BE2C (cell line): ENCODE measurements at regions not wholly inside any gene's neighbourhood (a gene's known extent, or its start where the extent isn't known, plus 50 kb on each side); places are given as distances from the start of the nearest gene placed in this dataset.

Source experiments
- DNase-seq: peaks from one replicate; pipeline ENCODE4 v3.0.0-alpha.2; 2020
- H3K27me3 ChIP-seq: fragments of 250-450 bp; sonication (Bioruptor Pico); 2 replicates; pipeline ENCODE4 v1.5.1; 2020; ENCODE audit warnings: mild to moderate bottlenecking
- H3K36me3 ChIP-seq: fragments of 250-450 bp; sonication (Bioruptor Pico); 2 replicates; pipeline ENCODE4 v1.5.1; 2020; ENCODE audit warnings: mild to moderate bottlenecking
- H3K4me1 ChIP-seq: fragments of 250-450 bp; sonication (Bioruptor Pico); 2 replicates; pipeline ENCODE4 v1.5.1; 2020
- H3K4me3 ChIP-seq: 2 replicates; pipeline ENCODE4 v1.5.1; 2011; ENCODE audit warnings: low read depth, low read length
- H3K9me3 ChIP-seq: fragments of 250-450 bp; sonication (Bioruptor Pico); 2 replicates; pipeline ENCODE4 v1.5.1; 2020
- TF ChIP-seq, protein P1 (sequence below): IDR thresholded peaks from 2 replicates; pipeline ENCODE4 v1.5.1; 2012; ENCODE audit warnings: mild to moderate bottlenecking, low read depth, low read length

GRCh38 chr15:27676647-27677046 is 422.5 kb downstream of the OCA2 start:
- Histone ChIP-seq H3K4me3 (no peak overlapping the region), H3K9me3 (no peaks in the 10 kb centered on the region), H3K36me3 (no peaks in the 10 kb centered on the region), H3K4me1 (no peaks in the 10 kb centered on the region; the same call in 1 of the 2 replicates), H3K27me3 (no peaks in the 10 kb centered on the region)
- TF ChIP-seq, protein P1, sequence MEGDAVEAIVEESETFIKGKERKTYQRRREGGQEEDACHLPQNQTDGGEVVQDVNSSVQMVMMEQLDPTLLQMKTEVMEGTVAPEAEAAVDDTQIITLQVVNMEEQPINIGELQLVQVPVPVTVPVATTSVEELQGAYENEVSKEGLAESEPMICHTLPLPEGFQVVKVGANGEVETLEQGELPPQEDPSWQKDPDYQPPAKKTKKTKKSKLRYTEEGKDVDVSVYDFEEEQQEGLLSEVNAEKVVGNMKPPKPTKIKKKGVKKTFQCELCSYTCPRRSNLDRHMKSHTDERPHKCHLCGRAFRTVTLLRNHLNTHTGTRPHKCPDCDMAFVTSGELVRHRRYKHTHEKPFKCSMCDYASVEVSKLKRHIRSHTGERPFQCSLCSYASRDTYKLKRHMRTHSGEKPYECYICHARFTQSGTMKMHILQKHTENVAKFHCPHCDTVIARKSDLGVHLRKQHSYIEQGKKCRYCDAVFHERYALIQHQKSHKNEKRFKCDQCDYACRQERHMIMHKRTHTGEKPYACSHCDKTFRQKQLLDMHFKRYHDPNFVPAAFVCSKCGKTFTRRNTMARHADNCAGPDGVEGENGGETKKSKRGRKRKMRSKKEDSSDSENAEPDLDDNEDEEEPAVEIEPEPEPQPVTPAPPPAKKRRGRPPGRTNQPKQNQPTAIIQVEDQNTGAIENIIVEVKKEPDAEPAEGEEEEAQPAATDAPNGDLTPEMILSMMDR, result no peak
- no peak for DNase-seq

- Histone ChIP-seq H3K4me1 (no peaks in the 10 kb centered on the region; the same call in 1 of the 2 replicates), H3K36me3 (no peaks in the 10 kb centered on the region), H3K27me3 (no peaks in the 10 kb centered on the region), H3K4me3 (no peak overlapping the region), H3K9me3 (no peaks in the 10 kb centered on the region)
- DNase-seq, result no peak
- TF ChIP-seq, protein P1, result no peak
Measured at GRCh38 chr15:27675571-27675970, 423.5 kb downstream of the OCA2 start.

DNA sequence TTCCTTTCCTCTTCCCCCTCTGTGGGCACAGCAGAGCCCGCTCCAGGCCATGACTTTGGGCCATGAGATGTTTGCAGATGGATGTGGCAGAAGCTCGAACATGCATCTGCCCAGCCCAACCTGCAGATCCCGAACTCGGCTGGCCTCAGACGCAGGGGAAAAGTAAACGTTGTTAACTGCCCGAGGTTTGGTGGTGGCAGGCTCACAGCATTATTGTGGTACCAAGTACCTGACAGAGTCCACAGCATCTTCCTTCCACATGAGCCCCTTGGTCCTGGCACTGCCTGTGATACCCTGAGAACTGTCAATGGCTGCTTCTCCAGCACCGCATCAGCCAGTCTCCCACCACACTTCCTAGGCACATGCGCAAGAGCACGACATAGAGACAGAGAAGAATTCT is 424.3 kb downstream of the OCA2 start:
- no peaks in the 10 kb centered on the region; the same call in 1 of the 2 replicates for H3K4me1 ChIP-seq
- no peaks in the 10 kb centered on the region for H3K36me3 ChIP-seq
- H3K4me3 ChIP-seq, result no peak overlapping the region
- no peaks in the 10 kb centered on the region for H3K27me3 ChIP-seq
- TF ChIP-seq, protein P1, result no peak
- no peaks in the 10 kb centered on the region for H3K9me3 ChIP-seq
- no peak for DNase-seq

GRCh38 chr15:27673766-27674445 is 425.2 kb downstream of the OCA2 start:
- no peaks in the 10 kb centered on the region for H3K27me3 ChIP-seq
- H3K36me3 ChIP-seq, result no peaks in the 10 kb centered on the region
- TF ChIP-seq, protein P1, result no peak
- no peak for DNase-seq
- H3K4me1 ChIP-seq, result no peaks in the 10 kb centered on the region
- H3K4me3 ChIP-seq, result no peak overlapping the region
- H3K9me3 ChIP-seq, result no peaks in the 10 kb centered on the region

GRCh38 chr15:27672537-27672936 is 426.6 kb downstream of the OCA2 start:
- TF ChIP-seq, protein P1, result no peak
- no peak overlapping the region for H3K4me3 ChIP-seq
- DNase-seq, result no peak
- H3K27me3 ChIP-seq, result no peaks in the 10 kb centered on the region
- H3K36me3 ChIP-seq, result no peaks in the 10 kb centered on the region
- H3K4me1 ChIP-seq, result no peaks in the 10 kb centered on the region
- no peaks in the 10 kb centered on the region for H3K9me3 ChIP-seq

DNA sequence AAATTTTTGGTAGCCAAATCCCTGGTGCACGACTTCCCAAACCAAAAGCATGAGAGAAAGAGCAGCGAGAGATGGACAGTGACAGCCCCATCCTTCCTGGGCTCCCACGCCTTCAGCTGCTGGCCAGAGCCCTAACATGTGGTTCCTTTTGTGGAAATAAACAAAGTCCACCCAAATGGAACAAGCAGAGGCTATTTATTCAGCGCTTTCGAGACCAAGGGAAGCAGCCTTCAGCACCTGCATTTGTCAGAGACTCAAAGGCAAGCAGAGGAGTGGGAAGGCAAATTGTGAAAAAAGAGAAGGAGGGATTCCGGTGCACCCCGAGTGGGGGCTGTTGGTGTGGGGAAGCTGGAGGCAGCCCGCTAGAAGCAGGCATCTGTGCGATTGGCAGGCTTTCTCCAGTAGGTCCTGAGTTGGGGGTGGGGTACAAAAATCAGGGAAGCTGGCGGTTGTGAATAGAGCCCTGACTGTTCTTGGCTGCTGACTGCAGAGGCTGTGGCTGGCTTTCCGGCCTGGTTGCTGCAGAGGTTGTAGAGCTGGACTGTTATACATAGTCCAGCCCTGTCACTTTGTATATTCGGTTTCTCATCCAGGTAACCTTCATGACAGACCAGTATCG is 427.2 kb downstream of the OCA2 start:
- H3K4me1 ChIP-seq, result no peaks in the 10 kb centered on the region
- no peaks in the 10 kb centered on the region for H3K27me3 ChIP-seq
- H3K4me3 ChIP-seq, result no peak overlapping the region
- no peak for DNase-seq
- H3K9me3 ChIP-seq, result no peaks in the 10 kb centered on the region
- TF ChIP-seq, protein P1, result no peak
- H3K36me3 ChIP-seq, result no peaks in the 10 kb centered on the region
